Activated CD8-positive, alpha-beta memory T cell treated with anti-CD3 and anti-CD28 coated beads for 1 hour (primary cell): ENCODE measurements at regions not wholly inside any gene's neighbourhood (a gene's known extent, or its start where the extent isn't known, plus 50 kb on each side); places are given as distances from the start of the nearest gene placed in this dataset.

Experiments used
- DNase-seq, 2 donors: peaks; one replicate each; pipeline ENCODE4 v3.0.0-alpha.2; 2020; ENCODE audit warnings: low read depth in 1 of 2; ENCODE audit errors: extremely low read depth in 1 of 2

DNA sequence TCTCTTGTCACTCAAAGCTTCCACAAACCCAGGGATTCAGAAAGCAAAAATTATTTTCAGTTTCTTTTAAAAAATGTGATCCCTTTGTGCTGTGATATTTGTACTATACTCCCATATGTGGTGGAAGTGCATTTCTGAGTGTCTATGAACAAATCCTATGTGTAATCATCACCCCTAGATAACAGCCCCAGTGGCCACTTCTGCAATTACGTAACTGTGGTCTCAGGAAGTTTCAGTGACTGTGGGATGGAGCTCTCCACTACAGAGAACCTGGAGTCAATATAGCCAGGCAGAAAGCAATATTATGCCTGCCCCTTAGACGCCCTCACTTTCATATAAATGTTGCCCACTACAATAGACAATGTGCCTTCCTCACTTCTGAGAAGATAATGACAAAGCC, 1101.7 kb upstream of the GHITM start:
- no peak for DNase-seq

DNA sequence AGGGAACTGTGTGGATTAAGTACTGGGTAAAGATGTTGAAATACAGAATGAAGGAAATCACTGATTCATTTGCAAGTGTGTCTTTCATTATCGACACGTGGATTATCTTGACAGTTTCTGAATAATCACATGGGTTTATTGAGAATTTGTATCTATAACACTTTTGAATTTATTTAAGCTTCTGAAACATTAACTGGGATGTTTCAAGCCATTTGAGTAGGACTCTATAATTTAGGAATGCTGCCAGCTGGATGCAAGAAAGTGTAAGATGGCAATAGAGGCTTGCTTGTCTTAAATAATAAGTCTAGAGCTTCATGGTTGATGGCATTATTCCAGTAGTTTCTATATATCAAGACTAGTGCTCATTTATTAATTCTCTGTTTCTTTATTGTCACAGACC, 1100.7 kb upstream of the GHITM start:
- no peak for DNase-seq

DNA sequence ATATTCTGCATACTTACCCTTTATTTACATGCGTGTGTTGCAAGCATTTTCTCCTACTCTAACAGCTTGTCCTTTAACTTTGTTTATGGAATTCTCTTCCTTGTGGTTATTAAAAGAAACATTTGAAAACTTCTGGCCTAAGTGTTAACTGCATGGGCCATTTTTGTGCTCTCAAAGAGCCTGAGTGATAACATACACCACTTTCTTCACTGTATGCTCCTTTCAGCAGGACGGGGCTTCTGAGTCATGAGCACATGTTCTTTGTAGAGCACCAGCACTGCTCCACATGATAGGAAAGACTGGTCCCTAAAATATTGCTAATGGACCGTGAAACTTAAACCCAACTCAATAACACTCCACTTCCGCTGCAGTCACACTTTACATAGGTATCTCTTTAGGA, 1093.6 kb upstream of the GHITM start:
- no peak for DNase-seq

DNA sequence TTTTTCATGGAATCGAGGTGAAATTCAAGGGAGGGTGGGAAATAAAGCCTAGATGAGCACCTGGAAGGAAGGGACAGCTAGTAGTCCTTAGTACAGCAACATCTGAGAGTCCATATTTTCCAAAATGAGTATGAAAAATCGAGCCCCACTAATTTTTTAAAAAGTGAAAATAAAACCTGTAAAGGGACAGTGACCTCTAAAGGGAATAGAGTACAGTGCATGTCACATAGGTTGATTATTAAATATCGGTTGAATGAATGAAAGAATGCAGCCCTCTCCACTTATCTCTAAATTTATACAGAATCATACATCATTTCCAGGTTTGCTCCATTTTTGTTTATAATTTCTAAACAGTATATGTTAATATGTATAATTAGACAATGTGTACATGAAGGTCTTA, 1088.5 kb upstream of the GHITM start:
- DNase-seq: no peak

DNA sequence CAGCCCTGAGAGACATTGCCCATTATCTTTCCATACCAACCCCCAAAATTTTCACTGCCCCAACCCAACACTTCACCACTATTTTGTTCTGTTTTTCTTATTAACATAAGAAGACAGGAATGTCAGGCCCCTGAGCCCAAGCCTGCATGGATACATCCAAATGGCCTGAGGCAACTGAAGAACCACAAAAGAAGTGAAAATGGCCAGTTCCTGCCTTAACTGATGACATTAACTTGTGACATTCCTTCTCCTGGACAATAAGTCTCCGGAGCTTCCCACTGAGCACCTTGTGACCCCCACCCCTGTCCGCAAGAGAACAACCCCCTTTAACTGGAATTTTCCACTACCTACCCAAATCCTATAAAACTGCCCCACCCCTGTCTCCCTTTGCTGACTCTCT, 1076.4 kb upstream of the GHITM start:
- no peak for DNase-seq

DNA sequence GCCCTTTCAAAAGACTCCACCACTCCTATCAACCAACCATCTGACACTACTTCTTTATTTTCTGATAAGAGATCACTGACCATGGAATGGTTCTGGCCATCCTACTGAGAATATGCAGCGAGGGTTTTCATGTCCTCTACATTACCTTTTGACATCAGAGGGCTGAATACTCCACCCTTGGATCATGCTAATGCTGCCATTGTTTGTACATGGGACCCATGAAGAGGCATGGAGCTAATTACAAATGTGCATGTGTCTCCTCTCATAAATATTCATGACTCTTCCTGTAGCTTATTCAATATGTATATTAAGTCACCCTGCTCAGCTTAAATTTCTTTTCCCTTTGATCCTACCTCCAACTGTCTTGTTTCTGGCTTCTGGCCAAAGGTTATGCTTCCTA, 1065.8 kb upstream of the GHITM start:
- no peak for DNase-seq

DNA sequence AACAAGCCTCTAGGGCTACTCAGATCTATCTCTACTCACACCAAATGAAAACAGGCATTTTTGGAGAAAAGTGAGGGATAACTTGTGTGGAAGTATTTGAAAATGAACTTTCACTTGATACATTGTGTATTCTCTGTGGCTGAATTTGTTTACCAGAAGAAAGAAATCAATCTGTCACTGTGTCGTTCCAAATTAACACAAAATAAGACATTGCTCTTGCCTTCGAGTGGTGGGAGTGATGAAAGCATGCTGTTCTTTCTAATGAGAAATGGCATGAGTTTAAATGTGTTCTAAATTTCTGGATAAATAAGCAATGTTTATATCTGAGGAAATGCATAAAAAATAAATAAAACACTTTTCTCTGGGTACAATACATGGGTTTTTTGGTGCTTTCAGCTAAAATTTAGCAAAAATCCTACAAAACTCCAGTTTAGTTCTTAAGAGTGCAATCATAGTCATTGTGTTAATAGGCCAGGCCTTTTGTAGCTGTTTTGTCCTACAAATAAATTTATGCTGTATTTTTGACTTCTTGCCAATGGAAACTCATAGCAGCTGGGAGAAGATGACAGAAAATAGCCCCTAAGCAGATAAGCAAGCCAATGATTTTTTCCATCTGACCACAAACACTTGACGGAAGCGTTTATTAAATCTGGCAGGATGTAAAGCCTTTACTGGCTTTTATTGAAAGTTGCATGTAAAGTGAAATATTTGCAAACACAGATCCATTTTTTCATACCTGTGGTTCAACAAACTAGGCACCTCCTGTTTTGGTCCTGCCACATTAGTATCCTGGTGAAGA, 1064.1 kb upstream of the GHITM start:
- DNase-seq: no peak

DNA sequence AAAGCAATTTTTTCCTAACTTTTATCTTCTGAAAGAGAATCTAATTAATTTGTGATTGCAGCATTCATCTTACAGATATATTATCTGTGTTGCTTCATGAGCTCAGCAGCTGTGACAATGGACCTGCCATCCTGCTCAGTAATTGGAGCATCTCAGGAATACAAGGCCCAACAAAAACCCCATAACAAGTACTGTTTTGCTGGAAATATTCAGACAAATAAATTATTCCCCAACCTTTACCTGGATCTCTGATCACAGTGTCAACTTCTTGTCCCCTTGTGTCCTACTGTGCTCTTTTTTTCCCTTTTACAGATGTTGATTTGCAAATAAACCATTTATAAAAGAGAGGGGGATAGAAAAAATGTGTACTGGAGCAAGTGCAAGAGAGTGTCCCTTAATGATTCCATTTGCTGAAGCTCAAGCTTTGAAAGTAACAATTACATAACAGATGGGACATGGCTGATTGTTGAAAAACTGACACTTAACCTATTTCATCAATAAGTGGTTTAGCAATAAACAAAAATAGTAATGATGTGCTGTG, 1063.4 kb upstream of the GHITM start:
- no peak for DNase-seq

DNA sequence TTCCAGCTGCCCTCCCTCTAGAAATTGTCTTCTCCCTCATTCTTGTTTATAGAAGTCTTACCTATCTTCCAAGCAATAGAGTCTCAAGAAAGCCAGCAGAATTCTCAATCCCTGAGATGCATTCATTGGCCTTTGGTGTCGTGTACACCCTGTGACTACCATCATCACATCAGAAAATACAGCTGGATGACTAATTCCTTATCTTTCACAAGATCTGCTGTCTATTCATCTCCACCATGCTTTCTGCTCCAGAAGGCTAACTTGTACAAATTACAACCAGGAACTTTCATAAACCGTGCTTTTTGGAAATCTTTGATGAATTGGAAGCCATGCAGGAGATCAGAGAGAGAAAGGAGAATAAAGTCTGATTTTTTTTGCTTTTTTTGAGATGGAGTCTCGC, 1062.9 kb upstream of the GHITM start:
- DNase-seq: no peak

DNA sequence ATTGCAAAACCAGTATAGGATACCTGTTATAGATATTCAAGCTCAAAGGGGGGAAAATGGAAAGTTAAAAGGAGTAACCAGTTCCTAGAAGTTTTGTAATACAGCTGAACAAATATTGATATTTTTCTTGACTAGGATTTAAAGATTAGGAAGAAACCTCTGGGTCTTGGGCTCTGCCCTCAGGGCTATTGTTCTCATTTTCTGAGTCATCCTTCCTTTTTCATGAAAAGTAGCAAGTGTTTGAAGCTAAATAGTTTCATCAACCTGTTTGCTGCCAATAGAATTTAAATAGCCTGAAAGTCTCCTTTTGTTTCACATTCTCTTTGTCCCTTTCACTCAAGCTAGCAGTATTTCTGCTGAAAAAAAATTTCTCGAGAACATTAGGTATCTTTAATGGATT, 1061.1 kb upstream of the GHITM start:
- DNase-seq: no peak

DNA sequence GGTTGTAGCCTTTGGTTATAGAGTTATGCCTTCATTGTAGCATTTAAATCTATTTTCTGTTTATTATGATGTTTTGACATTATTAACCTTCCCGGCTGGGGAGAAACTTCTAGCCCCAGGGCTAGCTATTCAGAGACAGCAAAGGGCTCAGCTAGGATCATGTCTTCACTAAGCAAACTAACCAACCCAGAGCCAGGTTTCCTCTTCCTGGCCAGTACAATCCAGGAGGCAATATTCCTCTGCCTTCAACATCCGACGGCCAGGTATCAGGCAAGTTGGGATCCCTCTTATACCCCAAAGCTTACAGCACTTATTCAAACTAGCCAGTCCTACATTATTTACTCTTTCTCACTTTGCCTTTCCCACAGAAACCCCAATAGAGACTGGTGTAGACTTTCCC, 1060.7 kb upstream of the GHITM start:
- no peak for DNase-seq

DNA sequence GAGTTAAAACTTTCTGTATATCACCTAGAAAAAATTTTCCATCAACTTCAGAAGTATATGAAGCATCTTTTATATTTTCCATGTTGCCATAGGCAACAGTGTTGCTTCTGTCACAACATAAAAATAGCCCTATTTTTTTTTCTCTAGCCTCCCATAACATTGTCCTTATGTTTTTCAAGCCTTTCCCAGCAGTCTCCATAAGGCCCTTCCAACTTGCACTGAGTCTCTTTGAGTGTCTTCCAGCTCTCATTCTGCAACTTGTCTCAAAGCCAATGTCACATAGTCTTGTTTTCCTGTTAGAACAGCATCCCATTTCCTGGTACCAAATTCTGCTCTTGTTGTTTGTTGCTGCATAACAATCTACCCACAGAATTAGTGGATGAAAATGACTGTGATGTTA, 1055.5 kb upstream of the GHITM start:
- DNase-seq: no peak

DNA sequence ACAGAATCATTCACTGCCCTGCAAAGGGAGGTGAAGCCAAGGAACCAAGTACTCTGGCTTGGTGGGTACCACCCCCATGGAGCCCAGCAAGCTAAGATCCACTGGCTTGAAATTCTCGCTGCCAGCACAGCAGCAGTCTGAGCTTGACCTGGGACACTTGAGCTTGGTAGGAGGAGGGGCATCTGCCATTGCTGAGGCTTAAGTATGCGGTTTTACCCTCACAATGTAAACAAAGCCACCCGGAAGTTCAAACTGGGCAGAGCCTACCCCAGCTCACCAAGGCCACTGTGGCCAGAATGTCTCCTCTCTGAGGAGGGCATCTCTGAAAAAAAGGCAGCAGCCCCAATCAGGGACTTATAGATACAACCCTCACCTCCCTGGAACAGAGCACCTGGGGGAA, 1050.0 kb upstream of the GHITM start:
- DNase-seq: no peak

DNA sequence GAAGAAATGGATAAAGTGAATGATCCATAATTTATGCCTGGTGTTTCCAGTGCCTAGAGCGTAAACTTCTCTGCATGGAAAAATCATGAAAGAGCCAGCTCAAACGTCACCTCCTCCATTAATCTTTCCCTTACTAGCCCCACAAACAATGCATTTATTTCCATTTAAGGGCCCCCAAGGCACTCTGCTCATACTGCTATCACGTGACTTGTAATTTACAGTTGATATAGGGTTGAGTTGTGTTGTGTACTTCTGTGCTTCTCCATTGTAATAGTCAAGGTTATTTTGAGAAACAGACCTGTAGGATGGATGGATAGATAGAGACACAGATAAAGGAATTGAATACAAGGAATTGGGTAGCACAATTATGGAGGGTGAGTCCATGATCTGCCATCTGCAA, 1034.7 kb upstream of the GHITM start:
- DNase-seq: no peak

DNA sequence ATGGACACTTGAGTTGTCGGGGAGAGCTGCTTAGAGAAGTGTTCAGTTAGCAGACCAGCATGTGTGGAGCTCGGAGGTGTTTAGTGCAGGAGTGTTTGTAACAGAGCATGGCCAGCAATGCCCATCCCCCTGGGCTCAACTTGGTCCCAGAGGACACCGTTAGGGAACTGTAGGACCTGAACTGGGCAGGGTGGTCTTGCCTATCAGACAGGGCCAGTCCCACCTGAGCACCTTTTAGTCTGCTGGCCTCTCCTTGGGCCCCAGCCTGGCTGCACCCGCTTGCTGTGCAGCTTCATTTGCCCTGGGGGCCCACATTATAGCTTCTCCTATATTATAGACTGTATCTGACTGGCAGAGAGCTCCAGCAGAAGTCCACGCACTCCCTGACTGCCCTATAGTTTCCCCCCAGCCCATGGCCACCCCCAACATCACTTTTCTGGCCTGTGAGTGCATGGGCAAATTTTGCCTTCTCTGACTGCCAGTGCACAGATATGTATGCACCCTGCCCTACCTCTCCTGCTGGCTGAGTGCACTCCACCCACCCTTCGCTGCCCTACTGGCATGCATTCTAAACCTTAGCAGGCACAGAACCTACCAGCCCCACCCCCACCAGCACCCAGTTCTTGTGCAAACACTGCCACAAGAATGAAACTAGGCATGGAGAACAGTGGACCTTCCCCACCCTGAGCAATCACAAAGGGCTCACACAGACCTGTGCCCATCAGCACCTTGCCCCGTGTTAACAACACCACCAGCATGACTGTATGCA, 1030.6 kb upstream of the GHITM start:
- no peak for DNase-seq

DNA sequence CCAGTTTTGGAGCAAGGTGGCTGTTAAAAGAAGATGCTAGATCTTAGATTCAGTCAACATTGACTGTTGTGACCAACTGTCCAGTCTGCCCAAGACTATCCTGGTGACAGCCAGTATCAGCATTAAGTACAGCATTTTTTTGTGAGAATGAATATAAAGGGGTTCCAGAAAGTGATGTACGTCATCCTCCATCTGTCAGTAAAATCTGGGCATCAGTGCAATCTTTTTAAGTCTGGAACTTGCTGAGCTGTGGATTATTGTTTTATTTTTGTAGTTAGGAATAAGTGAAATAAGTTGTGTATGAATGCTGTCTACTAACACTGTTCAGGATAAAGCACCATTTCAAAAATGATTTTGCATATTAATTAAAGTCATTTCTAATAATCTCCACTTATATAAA, 1020.0 kb upstream of the GHITM start:
- DNase-seq: no peak

DNA sequence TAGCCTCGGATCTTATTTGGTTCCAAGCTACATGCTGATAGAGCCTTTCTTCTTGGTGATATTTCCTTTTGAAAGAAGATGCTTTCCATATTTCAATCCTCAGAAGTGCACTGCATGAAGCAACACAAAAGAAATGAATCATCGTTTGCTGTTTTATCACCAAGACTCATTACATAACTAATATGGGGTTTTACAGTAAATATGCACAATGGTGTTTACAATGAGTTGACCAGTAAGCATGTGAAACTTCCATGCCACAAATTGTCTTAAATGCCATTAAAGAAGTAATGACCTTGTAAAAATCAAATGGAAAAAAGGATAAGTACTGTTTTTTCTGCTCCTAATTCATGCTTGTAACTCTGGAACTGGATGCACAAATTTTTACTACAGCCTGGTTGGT, 1017.0 kb upstream of the GHITM start:
- no peak for DNase-seq

DNA sequence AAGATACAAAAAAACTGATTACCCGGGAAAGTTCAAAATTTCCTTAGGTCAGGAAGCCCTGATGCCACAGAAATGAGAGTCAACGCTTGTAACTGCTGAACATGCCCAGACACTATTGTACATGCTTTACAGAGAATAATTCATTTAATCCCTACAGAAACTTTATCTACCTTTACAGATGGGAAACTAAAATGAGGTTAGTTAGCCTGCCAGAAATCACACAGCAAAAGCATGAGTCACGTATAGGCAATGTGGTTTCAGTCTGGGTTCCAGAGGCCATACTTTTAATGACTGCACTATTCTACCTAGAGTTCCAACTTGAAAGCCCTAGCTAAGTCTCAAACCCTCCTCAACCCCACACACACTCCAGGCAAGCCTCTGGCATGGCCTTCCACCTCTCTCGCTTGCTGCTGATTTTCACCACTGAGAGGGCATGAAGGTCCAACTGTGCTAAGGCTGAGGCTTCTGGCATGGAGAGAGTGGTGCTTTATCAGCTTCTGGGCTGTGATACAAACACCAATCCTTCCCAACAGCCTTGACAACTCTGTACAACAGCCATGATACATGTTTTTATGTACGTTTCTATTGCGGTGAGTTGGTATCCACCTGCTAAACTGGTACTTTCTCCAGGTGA, 1011.2 kb upstream of the GHITM start:
- DNase-seq: no peak

DNA sequence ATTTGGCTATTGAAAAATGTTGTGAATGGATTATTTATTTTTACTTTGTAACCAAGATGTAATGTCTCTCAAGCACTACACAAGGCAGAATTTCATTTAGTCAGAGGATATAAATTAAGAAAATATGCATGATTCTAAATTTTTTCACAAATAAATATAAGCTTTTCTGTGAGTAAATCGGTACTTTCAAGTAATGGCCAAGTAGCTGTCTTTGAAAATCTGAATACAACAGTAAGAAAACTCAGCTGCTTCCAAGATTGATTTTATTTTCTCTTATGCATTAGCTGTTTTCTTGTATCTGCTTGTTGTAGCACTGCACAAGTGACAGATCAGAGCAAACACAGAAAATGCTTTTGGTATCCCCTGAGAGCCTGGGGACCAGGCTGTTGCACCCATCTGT, 998.5 kb upstream of the GHITM start:
- no peak for DNase-seq

DNA sequence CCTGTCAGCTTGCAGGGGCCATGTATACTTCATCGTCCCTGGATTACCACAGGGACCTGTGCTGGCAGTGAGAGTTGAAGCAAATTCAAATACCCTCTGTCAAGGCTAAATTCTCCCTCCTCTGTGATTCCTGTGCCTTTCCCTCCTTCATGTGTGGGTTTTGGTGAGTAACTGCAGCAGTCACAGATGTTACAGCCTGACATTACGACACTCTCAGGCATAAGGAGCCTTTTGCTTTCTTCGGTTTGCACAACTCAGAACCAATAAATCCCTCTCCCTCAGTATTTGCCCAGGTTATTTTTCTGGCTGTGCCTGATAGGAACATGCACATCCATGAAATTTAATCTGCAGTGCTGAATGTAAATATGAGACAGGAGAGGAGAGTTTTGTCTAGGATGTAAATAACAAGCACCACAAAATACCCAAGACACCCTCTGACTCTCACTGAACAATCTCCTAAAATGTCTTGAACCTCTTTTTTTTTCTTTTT, 997.2 kb upstream of the GHITM start:
- no peak for DNase-seq

DNA sequence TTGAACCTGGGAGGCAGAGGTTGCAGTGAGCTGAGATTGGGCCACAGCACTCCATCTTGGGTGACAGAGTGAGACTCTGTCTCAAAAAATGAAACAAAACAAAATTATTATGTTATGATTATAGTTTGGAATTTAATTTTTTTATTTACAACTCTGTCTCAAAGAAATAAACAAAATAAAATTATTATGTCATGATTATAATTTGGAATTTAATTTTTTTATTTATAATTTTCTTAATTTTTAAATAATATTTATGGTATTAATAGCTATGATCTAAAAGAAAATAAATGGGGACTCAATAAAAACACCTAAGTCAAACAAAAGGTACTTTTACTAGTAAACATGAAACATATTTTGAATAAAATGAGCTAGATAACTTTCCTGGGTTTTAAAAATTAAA, 994.8 kb upstream of the GHITM start:
- DNase-seq: no peak

DNA sequence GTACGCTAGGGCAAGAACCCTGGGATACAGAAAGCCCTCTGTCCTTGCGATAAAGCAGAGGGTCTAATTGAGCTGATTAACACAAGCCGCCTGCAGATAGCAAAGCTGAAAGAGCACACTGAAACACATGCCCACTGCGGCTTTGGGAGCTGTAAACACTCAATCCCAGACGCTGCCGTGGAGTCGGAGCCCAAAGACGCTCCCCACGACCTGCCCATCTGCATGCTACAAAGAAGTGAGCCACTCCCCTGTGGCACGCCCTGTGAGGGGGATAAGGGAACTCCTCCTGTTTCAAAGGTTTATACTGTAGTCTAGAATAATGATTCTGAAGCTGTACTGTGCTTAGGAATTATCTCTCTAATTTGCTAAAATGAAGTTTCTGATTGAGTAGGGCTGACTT, 985.6 kb upstream of the GHITM start:
- DNase-seq: no peak
